Fibroblast of the conjunctiva (primary cell): ENCODE measurements at regions not wholly inside any gene's neighbourhood (a gene's known extent, or its start where the extent isn't known, plus 50 kb on each side); places are given as distances from the start of the nearest gene placed in this dataset.
"Not testable (repeated sequence)": the region's sequence is repeated elsewhere in the genome, so short reads cannot be mapped to it uniquely, and the experiment has no call there.

Source experiments
- DNase-seq: peaks from one replicate; pipeline ENCODE4 v3.0.0-alpha.2; 2010; ENCODE audit warnings: low read depth

DNA sequence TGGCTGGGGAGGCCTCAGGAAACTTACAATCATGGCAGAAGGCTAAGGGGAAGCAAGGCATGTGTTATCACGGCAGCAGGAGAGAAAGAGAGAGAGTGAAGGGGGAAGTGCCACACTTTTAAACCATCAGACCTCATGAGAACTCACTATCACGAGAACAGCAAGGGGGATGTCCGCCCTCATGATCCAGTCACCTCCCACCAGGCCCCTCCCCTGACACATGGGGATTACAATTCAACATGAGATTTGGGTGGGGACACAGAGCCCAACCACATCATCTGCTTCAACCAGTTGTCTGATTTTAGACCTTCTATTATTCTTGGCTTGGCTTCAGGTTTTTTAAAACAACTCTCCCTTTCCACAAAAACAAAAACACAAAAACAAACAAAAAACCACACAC lies 93.7 kb upstream of the BASP1 start:
- DNase-seq, result not testable (repeated sequence)

DNA sequence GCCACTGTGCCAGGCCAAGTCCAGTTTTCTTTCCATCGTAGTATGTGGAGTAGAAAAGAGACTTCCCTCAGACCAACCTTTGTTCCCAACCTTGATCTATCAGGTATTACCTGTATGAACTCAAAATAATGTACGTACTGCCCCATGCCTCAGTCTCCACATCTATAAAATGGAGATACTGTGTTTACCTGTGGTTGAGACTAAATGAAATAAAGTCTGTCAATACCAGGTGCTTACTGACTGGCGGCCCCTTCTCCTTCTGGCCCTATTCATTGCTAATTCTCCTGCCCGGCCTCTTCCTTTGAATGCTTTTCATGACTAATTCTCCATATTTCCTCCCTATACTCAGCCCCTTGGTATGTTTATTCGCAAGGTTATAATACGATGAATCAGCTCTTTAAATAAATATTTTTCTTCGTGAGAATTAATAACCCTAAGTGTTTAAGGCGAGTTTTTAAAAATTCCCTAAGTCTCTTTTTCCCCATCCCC lies 89.6 kb upstream of the BASP1 start:
- no peak for DNase-seq

DNA sequence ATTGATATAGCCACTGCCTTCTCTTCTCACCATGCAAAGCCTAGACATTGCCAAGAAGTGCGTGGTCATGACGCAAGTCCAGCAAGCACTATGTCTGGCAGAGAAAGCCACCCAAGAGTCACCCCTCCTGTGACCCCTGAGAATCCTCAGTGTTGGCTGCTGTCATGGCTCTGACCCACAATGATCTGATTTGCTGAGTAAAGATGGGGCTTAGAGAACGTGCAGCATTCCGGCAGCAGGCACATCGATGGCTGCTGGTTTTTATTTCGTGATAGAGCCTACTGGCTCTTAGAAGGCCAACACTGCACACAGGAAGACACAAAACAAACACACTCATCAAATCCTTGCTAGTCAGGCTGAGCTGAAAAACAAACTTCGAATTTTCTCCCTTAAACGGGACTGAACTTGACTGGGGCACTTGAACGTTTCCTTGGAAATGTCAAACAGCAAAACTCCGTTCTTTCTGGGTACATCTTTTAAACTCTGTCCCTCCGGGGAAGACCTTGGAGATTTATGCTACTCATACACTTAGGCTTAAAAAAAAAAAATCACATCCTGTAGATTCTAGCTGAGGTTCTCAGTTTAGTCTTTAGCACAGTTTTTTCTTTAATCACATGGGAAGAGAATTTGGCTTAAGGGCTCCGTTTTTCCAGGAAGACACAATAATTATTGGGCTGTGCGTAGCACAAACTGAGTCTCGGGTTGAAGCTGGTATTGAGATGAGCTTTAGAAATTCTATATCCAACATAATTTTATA lies 88.2 kb upstream of the BASP1 start:
- DNase-seq, result no peak

DNA sequence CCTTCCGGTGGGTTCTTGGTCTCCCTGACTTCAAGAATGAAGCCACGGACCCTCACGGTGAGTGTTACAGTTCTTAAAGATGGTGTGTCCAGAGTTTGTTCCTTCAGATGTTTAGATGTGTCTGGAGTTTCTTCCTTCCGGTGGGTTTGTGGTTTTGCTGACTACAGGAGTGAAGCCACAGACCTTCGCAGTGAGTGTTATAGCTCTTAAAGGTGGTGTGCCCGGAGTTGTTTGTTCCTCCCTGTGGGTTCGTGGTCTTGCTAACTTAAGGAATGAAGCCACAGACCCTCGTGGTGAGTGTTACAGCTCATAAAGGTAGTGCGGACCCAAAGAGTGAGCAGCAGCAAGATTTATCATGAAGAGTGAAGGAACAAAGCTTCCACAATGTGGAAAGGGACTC lies 87.1 kb upstream of the BASP1 start:
- not testable (repeated sequence) for DNase-seq

DNA sequence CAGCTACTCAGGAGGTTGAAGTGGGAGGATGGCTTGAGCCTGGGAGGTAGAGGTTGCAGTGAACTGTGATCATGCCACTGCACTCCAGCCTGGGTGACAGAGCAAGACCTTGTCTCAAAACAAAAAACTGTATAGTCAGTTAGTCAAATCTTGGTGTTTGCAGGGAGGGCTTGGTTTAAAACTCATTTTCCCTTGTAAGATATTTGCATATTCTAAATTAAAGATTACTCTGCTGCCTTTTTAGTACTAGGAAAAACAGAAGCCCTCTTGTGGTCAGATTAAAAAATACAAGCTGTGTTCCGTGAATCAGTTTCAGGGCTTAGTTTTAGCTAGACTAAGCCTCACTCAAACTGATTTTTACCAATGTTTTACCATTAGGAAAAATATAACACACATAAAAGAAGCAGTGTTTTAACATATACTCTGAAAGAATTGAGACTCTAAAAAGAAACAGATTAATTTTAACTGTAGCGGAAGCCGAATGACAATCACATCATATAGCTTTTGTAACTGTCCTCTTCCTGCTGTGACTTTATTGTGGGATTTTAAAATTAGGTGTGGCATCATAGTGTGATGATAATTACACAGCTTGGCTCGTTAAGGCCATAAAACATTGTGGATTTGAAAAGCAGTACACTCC lies 84.9 kb upstream of the BASP1 start:
- no peak for DNase-seq

DNA sequence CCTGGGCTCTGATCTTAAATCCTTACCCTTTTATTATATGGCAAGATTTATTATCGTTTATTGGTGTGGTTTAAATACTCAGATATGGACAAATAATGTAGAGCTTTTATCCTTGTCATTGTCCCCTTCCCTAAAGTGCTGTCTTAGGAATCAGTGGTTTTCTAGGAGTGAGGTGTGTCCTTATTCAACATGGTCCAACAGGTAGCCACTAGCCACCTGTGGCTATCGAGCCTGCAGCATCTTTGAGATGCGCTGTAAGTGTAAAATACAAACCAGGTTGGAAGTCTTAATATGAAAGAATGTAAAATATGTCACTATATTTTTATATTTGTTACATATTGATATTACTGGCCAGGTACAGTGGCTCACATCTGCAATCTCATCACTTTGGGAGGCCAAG lies 82.4 kb upstream of the BASP1 start:
- no peak for DNase-seq

DNA sequence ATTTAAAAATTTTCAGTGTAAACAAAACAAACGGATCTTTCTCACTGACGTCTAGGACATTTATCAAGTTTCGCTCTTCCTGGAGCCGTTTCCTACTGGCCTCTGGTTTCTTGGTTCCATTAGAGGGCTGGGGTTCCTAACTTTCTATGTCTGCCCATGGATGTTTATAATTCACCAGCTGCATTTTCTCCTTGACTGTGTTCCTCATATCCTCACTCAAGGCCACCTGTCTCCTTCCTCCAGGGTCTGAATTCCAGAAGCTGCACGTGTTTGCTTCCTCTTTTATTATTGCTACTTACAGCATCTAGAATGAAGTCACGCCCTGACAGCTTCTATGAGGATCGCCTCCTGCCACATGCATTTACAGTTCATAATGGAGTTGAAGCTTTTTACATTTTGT lies 74.1 kb upstream of the BASP1 start:
- no peak for DNase-seq

DNA sequence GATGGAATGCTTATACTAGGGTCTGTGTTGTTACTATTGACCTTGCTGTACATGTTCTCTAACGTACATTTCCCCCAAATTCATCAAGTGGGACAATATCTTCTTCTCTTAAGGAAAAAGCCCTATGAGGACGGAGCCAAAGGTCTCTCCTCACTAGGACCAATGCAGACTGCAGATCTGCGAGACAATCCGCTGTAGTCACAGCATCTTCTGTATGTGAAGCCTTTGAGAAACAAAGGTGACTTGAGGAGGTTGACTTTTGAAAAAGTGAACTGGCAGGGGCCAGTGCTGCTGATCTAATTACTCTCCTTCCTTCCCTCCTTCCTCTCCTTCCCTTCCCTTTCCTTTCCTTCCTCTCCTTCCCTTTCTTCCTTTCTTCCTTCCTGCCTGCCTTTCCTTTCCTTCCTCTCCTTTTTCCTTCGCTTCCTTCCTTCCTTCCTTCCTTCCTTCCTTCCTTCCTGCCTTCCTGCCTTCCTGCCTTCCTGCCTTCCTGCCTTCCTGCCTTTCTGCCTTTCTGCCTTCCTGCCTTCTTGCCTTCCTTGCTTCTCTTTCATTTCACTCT lies 71.1 kb upstream of the BASP1 start:
- no peak for DNase-seq

DNA sequence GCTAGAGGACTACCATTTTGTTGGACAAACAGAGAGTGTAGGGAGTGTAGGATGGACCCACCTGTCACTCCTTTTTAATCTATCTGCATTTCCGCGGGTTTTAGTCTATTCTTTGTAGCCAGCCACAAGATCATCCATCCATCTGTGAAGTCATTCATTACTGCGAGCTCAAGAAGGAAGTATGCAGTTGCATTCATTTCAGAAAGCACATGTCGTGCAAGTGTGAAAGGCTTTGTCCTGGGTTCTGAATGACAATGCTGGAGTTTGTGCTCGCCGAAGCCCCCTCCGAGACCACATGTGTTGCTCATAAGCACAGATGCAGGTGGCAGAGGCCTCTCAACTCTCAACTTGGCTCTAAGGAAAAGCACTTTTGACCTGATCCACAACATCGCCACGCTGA lies 70.3 kb upstream of the BASP1 start:
- no peak for DNase-seq

DNA sequence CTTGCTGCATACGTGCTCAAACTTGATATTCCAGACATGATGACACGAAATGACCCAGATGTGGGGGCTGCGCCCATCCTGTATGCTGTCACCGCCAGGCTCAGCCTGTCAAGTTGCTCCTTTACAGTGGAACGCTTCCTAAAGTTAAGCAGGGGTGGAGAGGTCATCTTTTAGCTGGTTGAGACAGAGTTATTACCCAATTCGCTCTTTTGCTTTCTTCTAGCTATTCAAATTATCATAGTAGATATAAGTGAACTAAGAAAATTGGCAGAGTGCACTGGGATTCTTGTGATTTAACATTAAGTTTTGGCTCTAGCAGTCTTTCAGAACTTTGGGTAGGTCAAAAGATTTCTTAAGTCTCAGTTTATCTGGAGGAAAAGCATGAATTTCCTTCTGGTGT lies 69.8 kb upstream of the BASP1 start:
- no peak for DNase-seq

DNA sequence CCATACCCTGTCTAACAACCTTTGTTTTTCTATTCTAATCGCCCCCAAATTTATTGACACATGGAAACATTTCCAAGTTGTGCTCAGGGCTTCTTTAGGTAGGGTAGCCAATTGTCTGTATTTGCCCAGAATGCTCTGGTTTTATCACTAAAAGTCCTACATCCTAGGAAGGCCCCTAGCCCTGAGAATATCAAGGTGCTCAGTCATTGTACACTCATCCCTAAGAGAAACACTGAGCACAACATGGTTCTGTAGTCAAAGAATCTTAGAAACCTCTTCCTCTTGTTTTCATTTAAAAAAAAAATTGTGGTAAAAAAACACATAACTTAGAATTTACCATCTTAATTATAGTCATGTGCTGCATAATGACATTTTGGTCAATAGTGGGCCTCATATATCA lies 69.0 kb upstream of the BASP1 start:
- DNase-seq, result no peak

DNA sequence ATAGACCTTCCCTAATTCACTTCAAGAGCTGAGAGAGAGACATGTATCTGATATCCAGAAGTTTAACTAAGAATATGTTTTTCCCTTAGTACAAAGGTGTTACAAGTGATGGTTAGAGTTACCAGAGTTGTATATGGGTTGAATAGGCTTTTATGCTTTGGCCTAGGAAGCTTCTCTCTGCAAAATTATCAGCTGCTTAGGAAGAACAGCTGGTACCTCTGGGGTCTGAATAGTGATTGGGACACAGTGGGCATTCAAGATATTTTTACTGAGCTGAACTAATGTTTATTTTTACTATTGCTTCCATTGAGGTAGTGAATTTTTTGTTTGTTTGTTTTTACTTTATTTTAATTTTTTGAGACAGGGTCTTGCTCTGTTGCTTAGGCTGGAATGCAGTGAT lies 67.6 kb upstream of the BASP1 start:
- DNase-seq, result no peak

DNA sequence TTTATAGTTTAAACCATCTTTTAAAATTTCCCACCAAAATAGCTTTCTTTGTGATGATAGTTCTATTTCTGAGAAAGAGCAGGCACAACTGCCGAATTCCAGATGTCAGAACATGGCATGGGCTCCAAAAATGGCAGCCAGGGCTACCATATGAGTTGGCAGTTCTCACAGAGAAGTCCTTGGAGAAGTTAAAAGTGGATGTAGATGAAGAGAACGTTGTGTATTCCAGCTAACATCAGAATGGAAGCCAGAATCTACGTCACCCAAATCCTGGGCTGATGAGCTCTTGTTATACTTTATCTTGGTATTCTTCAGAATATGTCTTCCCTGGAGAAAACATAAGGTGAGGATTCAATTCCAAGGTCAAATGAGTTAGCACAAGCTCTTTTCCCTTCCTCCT lies 66.9 kb upstream of the BASP1 start:
- no peak for DNase-seq

DNA sequence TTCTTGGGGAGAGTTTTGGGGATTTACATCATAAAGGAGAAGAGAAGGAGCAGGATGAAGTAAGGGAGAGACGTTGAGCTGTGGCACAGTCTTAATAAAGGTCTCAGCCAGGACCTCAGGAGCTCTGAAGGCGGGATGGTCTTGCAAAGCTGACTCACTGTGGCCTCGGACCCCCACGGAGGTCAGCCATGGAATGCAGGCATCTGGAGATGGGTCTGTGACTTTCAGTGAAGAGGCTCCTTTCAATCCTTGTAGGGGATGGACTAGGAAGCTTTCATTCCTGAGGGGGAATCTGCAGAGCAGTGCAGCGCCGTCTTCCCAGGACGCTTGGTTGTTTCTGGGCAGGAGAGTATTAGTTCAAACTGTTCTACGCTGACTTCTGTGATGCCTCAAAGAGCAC lies 65.7 kb upstream of the BASP1 start:
- no peak for DNase-seq

DNA sequence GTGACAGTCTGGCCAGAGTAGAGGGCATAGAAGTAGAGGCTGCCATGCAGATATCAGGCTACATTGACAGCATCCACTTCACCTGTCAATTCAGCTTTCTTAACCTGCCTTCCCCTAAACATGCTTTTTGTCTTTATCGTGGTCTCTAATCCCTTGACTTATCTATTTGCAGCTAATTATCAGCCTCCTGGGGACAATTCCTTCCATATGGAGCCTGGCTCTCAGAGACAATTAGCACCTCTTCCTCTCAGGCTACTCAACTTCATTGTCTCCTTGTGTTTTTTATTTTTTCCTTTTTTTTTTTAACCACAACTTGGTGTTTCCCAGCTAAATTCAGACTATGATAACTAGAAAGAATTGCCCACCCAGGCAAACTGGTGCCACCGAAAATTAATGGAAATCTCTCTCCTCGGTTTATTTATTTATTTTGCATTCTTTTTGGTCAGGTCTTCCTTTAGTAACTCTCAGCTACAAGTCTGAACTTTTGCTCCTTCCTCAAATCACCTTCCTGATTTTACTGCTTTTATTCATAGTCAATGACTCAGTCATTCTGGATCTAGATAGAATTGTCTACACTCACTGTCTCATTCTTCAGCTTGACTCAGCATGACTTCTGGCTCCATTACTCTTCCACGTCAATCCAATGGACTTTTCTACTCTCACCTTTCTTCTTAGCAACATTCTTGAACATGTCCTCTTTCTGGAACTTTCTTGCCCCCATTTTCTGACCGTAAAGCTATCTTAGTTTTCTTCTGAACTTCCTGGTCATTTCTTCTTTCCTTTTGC lies 63.0 kb upstream of the BASP1 start:
- DNase-seq, result no peak

DNA sequence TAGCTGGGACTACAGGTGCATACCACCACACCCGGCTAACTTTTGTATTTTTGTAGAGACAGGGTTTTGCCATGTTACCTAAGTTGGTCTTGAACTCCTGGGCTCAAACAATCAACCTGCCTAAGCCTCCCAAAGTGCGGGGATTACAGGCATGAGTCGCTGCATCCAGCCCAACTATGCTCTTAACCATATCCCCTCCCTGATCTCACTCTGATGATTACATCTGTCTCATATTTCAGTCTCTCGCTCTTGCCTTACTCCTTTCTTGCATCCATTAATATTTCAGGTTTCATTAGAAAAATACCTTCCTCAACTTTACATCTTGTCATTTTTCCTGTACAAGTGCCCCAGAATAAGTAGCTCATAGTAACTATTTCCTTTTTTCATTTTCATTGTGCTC lies 61.0 kb upstream of the BASP1 start:
- no peak for DNase-seq

DNA sequence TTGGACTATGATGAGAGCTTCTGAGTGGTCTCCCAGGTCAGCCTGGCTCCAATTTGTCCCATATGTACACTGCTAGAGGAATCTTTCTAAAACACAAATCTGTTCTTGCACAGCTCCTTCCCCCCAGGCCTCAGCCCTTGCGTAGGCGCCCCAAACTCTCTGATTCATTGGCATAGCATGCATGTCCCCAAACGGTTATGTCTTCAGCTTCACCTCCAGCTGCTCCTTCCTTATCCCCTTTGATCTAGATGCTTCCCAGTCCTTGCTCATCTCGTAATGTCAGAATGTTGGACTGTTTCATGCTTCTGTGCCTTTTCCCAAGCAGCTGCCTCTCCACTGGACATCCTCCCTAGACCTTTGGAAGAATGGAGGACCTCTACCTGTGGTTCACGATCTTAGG lies 60.1 kb upstream of the BASP1 start:
- no peak for DNase-seq

DNA sequence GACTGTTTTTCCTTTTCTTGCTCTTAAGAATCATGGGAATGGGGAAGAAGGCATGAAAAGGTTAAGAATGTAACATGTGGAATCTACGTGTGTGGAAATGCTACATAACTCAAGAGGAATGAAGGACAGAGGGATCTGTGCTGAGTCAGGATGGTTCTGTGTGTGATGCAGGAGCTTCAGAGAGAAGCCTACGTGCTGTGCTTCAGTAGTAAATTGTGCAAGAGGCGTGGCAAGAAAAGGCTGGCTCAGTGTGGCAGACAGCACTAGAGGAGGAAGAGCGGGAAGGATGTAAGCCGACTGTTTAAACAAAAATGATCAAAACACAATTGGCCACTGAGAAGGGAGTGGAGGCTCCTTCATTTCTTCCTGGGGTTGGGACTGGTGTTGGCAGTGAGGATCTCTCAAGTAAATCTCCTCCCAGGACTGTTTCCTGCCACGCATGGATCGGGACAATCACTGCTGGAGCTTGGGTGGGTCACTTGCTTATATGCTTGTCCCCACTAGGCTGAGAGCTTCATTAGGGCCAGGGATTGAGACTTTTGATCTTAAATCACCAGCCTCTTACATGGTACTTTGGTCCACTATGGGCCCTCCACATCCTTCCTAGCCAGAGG lies 59.4 kb upstream of the BASP1 start:
- peak; percentile 43 for DNase-seq

DNA sequence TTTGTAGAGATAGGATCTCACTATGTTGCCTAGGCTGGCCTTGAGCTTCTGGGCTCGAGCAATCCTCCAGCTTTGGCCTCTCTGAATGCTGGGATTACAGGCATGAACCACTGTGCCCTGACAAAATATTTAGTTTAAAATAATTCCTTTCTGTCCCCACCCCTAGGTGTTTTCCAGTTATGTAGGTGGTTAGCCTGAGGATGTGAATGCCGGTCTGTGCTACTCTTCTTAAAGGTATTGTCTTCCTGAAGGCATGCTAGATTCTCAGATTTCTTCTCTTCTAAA lies 56.7 kb upstream of the BASP1 start:
- DNase-seq, result no peak

DNA sequence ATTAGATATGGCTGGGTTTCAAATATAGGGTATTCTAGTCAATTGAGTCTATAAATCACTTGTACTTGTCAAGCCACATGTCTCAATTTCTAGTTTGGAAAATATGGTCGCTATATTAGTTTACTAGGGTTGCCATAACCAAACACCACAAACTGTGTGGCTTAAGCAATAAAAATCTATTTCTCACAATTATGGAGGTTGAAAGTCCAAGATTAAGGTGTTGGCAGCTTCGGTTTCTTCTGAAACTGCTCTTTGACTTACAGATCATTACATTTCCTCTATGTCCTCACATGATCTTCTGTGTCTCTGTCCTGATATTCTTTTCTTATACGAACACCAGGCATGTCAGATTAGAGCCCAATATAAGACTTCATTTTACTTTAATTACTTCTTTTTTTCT lies 55.8 kb upstream of the BASP1 start:
- DNase-seq, result no peak

DNA sequence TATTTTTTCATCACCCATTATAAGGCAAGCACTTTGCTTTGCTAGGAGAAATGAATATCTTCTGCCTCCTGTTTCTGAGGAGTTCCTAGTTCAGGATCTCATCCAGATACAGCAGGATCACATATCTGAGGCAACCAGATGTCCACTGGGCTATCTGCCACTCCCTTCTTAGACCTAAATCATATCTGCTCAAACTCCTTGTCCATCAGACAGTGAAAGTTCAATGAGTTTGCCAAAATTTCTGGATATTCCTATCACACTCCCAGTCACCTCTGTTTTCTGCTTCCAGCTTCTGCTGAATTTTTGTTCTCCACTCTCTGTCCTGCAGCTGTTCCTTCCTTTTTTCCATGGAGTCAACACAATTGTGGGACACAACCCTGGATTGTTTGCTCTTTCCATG lies 54.2 kb upstream of the BASP1 start:
- no peak for DNase-seq

DNA sequence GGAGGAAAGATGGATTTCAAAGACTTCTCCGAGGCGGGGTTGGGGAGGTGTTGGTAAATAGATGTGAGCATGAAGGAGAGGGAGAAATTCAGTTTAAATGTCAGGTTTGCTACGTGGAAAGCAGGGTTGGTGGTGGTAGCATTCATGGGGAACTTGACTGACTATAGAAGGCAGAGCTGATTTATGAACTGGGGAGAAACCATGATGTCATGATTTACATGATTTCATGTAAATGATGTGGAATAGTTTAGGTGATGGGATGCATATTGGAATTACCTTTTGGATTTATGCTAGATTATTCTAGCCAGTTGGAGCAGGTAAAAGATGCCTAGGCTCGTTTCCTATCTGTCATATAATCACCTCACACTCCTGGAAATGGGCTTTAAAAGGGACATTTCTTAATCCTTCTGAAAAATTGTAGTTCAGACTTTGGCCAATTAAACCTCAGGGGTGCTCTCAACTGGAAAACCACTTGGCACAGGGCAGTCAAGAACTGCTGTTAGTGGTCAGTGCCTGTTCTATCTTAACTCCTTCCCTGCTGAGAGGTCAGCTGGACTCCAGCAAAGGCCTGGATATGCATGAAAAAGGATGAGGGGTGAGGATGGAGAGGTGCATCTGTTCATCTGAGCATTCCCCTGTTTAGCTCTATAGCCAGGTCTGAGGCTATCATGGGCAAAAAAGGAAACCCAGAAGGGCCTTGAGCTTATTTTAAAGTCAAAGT lies 50.1 kb upstream of the BASP1 start:
- no peak for DNase-seq
